KMS-11 (cell line): ENCODE measurements at regions not wholly inside any gene's neighbourhood (a gene's known extent, or its start where the extent isn't known, plus 50 kb on each side); places are given as distances from the start of the nearest gene placed in this dataset.

Experiments used
- H2AFZ ChIP-seq: fragments of 200-600 bp; sonication (generic); 2 replicates; pipeline ENCODE4 v1.6.1; 2016; ENCODE audit warnings: antibody characterized with exemption, mixed run types, low read depth
- H3K27ac ChIP-seq: fragments of 200-600 bp; sonication (generic); 2 replicates; pipeline ENCODE4 v1.6.1; 2016; ENCODE audit warnings: mild to moderate bottlenecking, mixed run types
- H3K27me3 ChIP-seq: fragments of 200-600 bp; sonication (generic); 2 replicates; pipeline ENCODE4 v1.6.1; 2017; ENCODE audit warnings: mild to moderate bottlenecking, low read depth, mixed run types, moderate library complexity; ENCODE audit not compliant: insufficient read depth
- H3K36me3 ChIP-seq: fragments of 200-600 bp; sonication (generic); 2 replicates; pipeline ENCODE4 v1.6.1; 2017; ENCODE audit warnings: mild to moderate bottlenecking, mixed run types; ENCODE audit not compliant: insufficient read depth
- H3K4me1 ChIP-seq: fragments of 200-600 bp; sonication (generic); 2 replicates; pipeline ENCODE4 v1.6.1; 2016; ENCODE audit warnings: mild to moderate bottlenecking, low read depth, mixed run types; ENCODE audit not compliant: poor library complexity, severe bottlenecking
- H3K4me2 ChIP-seq: fragments of 200-600 bp; sonication (generic); 2 replicates; pipeline ENCODE4 v1.7.0; 2016; ENCODE audit warnings: mild to moderate bottlenecking, mixed run types
- H3K4me3 ChIP-seq: fragments of 200-600 bp; sonication (generic); IDR thresholded peaks from 2 replicates; pipeline ENCODE4 v1.6.1; 2017; ENCODE audit warnings: low read depth, low read length, mixed read lengths; ENCODE audit not compliant: insufficient read depth
- H3K79me2 ChIP-seq: fragments of 200-600 bp; sonication (generic); 2 replicates; pipeline ENCODE4 v1.6.1; 2016; ENCODE audit warnings: low read depth, mixed run types; ENCODE audit not compliant: insufficient read depth
- H3K9ac ChIP-seq: fragments of 200-600 bp; sonication (generic); 2 replicates; pipeline ENCODE4 v1.6.1; 2016; ENCODE audit warnings: mild to moderate bottlenecking, mixed run types
- H4K20me1 ChIP-seq: fragments of 200-600 bp; sonication (generic); 2 replicates; pipeline ENCODE4 v1.6.1; 2016; ENCODE audit warnings: mild to moderate bottlenecking, mixed run types; ENCODE audit not compliant: insufficient read depth
- TF ChIP-seq, protein P1 (sequence below): fragments of 200-600 bp; sonication (generic); conservative IDR thresholded peaks from 2 replicates; pipeline ENCODE4 v1.6.1; 2017; ENCODE audit warnings: low read depth, mild to moderate bottlenecking, antibody characterized with exemption, low read length, moderate library complexity, mixed read lengths

DNA sequence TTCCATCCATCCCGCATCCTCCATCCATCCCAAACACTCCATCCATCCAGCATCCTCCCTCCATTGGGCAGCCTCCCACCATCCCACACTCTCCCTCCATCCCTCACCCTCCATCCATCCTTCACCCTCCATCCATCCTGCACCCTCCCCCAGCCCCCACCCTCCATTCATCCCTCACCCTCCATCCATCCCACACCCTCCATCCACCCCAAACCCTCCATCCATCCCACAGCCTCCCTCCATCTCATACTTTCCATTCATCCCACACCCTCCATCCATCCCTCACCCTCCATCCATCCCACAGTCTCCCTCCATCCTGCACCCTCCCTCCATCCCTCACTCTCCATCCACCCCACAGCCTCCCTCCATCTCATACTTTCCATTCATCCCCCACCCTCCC is 60.4 kb downstream of the FOXI2 start:
- Histone ChIP-seq H3K4me1 (no peaks in the 10 kb centered on the region), H2AFZ (no peak overlapping the region), H3K4me3 (no peak overlapping the region), H3K9ac (no peak overlapping the region), H3K36me3 (no peaks in the 10 kb centered on the region), H3K4me2 (no peak overlapping the region), H3K79me2 (no peaks in the 10 kb centered on the region), H4K20me1 (no peaks in the 10 kb centered on the region), H3K27ac (no peak overlapping the region), H3K27me3 (no peaks in the 10 kb centered on the region)
- TF ChIP-seq, protein P1, sequence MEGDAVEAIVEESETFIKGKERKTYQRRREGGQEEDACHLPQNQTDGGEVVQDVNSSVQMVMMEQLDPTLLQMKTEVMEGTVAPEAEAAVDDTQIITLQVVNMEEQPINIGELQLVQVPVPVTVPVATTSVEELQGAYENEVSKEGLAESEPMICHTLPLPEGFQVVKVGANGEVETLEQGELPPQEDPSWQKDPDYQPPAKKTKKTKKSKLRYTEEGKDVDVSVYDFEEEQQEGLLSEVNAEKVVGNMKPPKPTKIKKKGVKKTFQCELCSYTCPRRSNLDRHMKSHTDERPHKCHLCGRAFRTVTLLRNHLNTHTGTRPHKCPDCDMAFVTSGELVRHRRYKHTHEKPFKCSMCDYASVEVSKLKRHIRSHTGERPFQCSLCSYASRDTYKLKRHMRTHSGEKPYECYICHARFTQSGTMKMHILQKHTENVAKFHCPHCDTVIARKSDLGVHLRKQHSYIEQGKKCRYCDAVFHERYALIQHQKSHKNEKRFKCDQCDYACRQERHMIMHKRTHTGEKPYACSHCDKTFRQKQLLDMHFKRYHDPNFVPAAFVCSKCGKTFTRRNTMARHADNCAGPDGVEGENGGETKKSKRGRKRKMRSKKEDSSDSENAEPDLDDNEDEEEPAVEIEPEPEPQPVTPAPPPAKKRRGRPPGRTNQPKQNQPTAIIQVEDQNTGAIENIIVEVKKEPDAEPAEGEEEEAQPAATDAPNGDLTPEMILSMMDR, result no peak

DNA sequence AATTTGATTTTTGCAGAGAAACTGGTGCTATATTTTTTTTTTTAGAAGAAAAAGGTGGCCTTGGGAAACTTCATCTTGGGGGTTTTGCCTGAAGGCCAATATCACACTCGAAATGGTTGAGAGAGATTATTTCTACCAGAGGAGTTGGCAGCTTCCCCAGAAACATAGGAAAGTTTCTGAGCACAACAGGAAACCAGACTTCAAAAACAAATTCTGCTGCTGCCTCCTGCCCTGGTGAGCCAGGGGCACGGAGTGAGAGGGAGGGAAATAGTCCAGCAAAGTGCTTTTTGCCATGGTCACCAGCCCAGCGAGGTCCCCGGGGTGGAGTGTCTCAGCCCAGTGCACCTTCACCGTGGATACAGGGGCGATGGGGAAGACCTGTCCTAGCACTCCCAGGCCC is 61.1 kb downstream of the FOXI2 start:
- Histone ChIP-seq H2AFZ (no peak overlapping the region), H3K36me3 (no peaks in the 10 kb centered on the region), H3K4me1 (no peaks in the 10 kb centered on the region), H3K4me3 (no peak overlapping the region), H3K27me3 (no peaks in the 10 kb centered on the region), H3K79me2 (no peaks in the 10 kb centered on the region), H4K20me1 (no peaks in the 10 kb centered on the region), H3K4me2 (no peak overlapping the region), H3K27ac (no peak overlapping the region), H3K9ac (no peak overlapping the region)
- TF ChIP-seq, protein P1, result no peak

DNA sequence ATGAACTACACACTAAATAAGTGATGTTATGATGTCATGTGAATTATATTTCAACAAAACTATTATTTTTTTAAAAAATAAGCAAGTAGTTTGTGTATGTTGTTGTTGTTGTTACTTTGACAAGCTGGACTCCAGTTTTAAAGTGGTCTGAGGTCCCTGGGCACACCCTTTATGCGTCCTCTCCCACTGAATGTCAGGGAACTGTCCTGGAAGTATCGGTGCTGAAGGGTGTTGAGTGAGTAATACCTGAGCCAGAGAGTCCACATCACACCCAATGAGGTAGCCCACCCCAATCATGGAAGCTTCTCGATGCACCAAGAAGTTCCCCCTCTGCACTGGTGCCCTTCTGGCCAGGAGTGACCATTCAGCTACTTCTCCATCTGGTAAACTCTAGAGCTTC is 64.3 kb downstream of the FOXI2 start:
- no peak overlapping the region for H2AFZ ChIP-seq
- H3K4me3 ChIP-seq, result no peak overlapping the region
- H3K27me3 ChIP-seq, result no peaks in the 10 kb centered on the region
- H3K27ac ChIP-seq, result no peak overlapping the region
- H3K9ac ChIP-seq, result no peak overlapping the region
- no peaks in the 10 kb centered on the region for H3K4me1 ChIP-seq
- no peaks in the 10 kb centered on the region for H4K20me1 ChIP-seq
- no peak overlapping the region for H3K4me2 ChIP-seq
- TF ChIP-seq, protein P1, result no peak
- H3K79me2 ChIP-seq, result no peaks in the 10 kb centered on the region
- H3K36me3 ChIP-seq, result no peaks in the 10 kb centered on the region

DNA sequence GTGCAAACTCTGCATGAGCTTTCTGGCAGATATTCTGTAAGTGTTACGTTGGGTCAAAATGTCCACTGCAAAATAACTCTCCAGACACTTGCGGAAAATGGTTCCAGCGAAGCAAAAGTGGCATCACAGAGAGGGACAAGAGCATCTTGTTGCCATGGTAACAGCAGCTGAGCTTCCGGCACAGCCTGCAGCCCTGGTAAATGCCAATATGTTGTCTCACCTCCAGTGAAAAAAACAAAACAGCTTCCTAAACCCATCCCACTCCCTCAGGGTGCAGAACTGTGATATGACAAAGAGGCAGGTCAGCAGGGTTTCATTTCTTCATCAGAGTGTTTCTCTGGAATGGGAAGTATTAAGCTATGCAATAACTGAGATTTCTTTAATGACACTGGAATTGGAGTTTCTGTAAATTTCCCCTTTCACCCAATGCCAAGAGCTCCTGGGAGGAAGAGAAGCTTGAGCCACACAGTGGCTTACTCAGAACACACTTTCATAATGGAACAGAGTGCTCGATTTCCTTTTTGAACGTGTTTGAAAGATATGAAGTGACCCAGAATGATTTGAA is 65.6 kb downstream of the FOXI2 start:
- Histone ChIP-seq H3K36me3 (no peaks in the 10 kb centered on the region), H3K27ac (no peak overlapping the region), H3K4me1 (no peaks in the 10 kb centered on the region), H3K4me3 (no peak overlapping the region), H3K27me3 (no peaks in the 10 kb centered on the region), H4K20me1 (no peaks in the 10 kb centered on the region), H3K4me2 (no peak overlapping the region), H3K9ac (no peak overlapping the region), H2AFZ (no peak overlapping the region), H3K79me2 (no peaks in the 10 kb centered on the region)
- TF ChIP-seq, protein P1, result no peak

DNA sequence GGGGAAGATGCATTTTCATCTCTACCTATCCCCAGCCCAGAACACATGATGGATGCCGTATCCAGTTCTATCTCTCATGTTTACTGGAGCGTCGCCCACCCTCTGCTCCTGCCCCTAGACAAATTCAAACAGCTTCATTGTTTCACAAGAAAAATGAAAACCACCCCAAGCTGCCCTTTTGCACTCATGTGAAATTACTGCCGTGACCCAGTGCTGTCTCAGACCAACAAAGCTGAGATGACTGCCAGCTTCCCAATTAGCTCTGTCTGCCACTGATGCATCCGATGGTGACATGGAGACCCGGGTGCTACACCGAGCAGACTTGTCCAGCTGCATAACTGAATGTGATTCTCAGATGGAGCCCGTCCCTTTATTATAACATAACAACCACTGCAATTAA is 67.7 kb downstream of the FOXI2 start:
- H3K27me3 ChIP-seq, result no peaks in the 10 kb centered on the region
- no peak overlapping the region for H3K4me3 ChIP-seq
- no peak overlapping the region for H3K9ac ChIP-seq
- H3K79me2 ChIP-seq, result no peaks in the 10 kb centered on the region
- TF ChIP-seq, protein P1, result no peak
- H3K36me3 ChIP-seq, result no peaks in the 10 kb centered on the region
- H4K20me1 ChIP-seq, result no peaks in the 10 kb centered on the region
- no peaks in the 10 kb centered on the region for H3K4me1 ChIP-seq
- H3K27ac ChIP-seq, result no peak overlapping the region
- H3K4me2 ChIP-seq, result no peak overlapping the region
- H2AFZ ChIP-seq, result no peak overlapping the region
